ENCODE measurements at regions not wholly inside any gene's neighbourhood (a gene's known extent, or its start where the extent isn't known, plus 50 kb on each side); places are given as distances from the start of the nearest gene placed in this dataset.

GRCh38 chr13:58617880-58618665 lies 986.5 kb downstream of the PCDH17 start:
- TF ChIP-seq, protein P1, sequence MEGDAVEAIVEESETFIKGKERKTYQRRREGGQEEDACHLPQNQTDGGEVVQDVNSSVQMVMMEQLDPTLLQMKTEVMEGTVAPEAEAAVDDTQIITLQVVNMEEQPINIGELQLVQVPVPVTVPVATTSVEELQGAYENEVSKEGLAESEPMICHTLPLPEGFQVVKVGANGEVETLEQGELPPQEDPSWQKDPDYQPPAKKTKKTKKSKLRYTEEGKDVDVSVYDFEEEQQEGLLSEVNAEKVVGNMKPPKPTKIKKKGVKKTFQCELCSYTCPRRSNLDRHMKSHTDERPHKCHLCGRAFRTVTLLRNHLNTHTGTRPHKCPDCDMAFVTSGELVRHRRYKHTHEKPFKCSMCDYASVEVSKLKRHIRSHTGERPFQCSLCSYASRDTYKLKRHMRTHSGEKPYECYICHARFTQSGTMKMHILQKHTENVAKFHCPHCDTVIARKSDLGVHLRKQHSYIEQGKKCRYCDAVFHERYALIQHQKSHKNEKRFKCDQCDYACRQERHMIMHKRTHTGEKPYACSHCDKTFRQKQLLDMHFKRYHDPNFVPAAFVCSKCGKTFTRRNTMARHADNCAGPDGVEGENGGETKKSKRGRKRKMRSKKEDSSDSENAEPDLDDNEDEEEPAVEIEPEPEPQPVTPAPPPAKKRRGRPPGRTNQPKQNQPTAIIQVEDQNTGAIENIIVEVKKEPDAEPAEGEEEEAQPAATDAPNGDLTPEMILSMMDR (IDR thresholded peaks at IDR 0.05) = no peak
- no peak for TF ChIP-seq POLR2A (IDR thresholded peaks at IDR 0.05)

Data from heart left ventricle (tissue), 13 donors.